ENCODE measurements at regions not wholly inside any gene's neighbourhood (a gene's known extent, or its start where the extent isn't known, plus 50 kb on each side); places are given as distances from the start of the nearest gene placed in this dataset.

- TF ChIP-seq CTCF (conservative IDR thresholded peaks at IDR 0.05; ENCODE audit: low read depth, low read length) (no peak), EZH2phosphoT487 (IDR thresholded peaks at IDR 0.05; ENCODE audit: borderline replicate concordance, low read length) (no peak), EZH2 (IDR thresholded peaks at IDR 0.05; ENCODE audit: low read length, unreplicated experiment) (no peak)
Measured at GRCh38 chr1:177627148-177627910, 342.5 kb downstream of the SEC16B start.

Measured in PC-3 (cell line).